DND-41 (cell line): ENCODE measurements at regions not wholly inside any gene's neighbourhood (a gene's known extent, or its start where the extent isn't known, plus 50 kb on each side); places are given as distances from the start of the nearest gene placed in this dataset.
"Not testable (repeated sequence)": the region's sequence is repeated elsewhere in the genome, so short reads cannot be mapped to it uniquely, and the experiment has no call there.

ENCODE experiments used
- ATAC-seq: fragments of 200-7000 bp; cut with Tn5 transposase; 3 replicates; pipeline ENCODE4 v1.9.1; 2021; ENCODE audit warnings: low read depth; ENCODE audit not compliant: insufficient read depth
- DNase-seq: peaks from one replicate; pipeline ENCODE4 v3.0.0-alpha.2; 2020
- H2AFZ ChIP-seq: 2 replicates; pipeline ENCODE4 v1.6.0; 2012; ENCODE audit warnings: low read depth, low read length
- H3K27ac ChIP-seq: 2 replicates; pipeline ENCODE4 v1.5.1; 2012; ENCODE audit warnings: low read length, inconsistent platforms
- H3K27me3 ChIP-seq: fragments of 200-600 bp; sonication (generic); 2 replicates; pipeline ENCODE4 v1.6.0; 2012; ENCODE audit warnings: low read length, mild to moderate bottlenecking, inconsistent platforms; ENCODE audit not compliant: insufficient read depth, poor library complexity
- H3K36me3 ChIP-seq: 2 replicates; pipeline ENCODE4 v1.5.1; 2012; ENCODE audit warnings: low read length, inconsistent platforms; ENCODE audit not compliant: insufficient read depth
- H3K4me1 ChIP-seq: 2 replicates; pipeline ENCODE4 v1.5.1; 2012; ENCODE audit warnings: mild to moderate bottlenecking, low read length; ENCODE audit not compliant: insufficient read depth
- H3K4me2 ChIP-seq: 2 replicates; pipeline ENCODE4 v1.6.0; 2012; ENCODE audit warnings: mild to moderate bottlenecking, moderate library complexity, low read length, inconsistent platforms; ENCODE audit not compliant: insufficient read depth
- H3K4me3 ChIP-seq, 2 experiments: fragments of 200-600 bp in 1 of 2; shearing (Covaris generic) in 1 of 2; 2 replicates each; pipeline ENCODE4 v1.5.1; 2012 to 2016; ENCODE audit warnings: inconsistent platforms in 2 of 2, low read length in 2 of 2, mild to moderate bottlenecking in 2 of 2, low read depth in 1 of 2, moderate library complexity in 1 of 2
- H3K79me2 ChIP-seq: 2 replicates; pipeline ENCODE4 v1.6.0; 2012; ENCODE audit warnings: low read length, inconsistent platforms; ENCODE audit not compliant: insufficient read depth
- H3K9ac ChIP-seq: 2 replicates; pipeline ENCODE4 v1.6.0; 2012; ENCODE audit warnings: low read depth, mild to moderate bottlenecking, inconsistent platforms, low read length, moderate library complexity
- H3K9me3 ChIP-seq: 2 replicates; pipeline ENCODE4 v1.5.1; 2012; ENCODE audit warnings: low read length, moderate library complexity, mild to moderate bottlenecking, inconsistent platforms; ENCODE audit not compliant: insufficient read depth, severe bottlenecking
- H4K20me1 ChIP-seq: 2 replicates; pipeline ENCODE4 v1.6.0; 2012; ENCODE audit warnings: low read length; ENCODE audit not compliant: insufficient read depth
- CTCF ChIP-seq: IDR thresholded peaks from 2 replicates; pipeline ENCODE4 v1.5.1; 2012; ENCODE audit warnings: borderline replicate concordance, low read length, moderate library complexity, mild to moderate bottlenecking; ENCODE audit not compliant: poor library complexity, severe bottlenecking; ENCODE audit errors: extremely low read depth
- EZH2 ChIP-seq: IDR thresholded peaks from 3 replicates; pipeline ENCODE4 v1.6.1; 2012; ENCODE audit warnings: borderline replicate concordance, low read depth, mild to moderate bottlenecking, moderate library complexity, low read length, inconsistent platforms; ENCODE audit not compliant: severe bottlenecking

GRCh38 chr3:72646263-72646662 lies 202.0 kb downstream of the SHQ1 start:
- Histone ChIP-seq H3K79me2 (no peaks in the 10 kb centered on the region), H3K4me3 (no peak overlapping the region), H3K9me3 (no peaks in the 10 kb centered on the region), H3K36me3 (no peaks in the 10 kb centered on the region), H3K9ac (no peak overlapping the region), H3K4me1 (no peaks in the 10 kb centered on the region), H2AFZ (no peak overlapping the region), H4K20me1 (no peaks in the 10 kb centered on the region), H3K27me3 (no peaks in the 10 kb centered on the region), H3K4me2 (no peak overlapping the region), H3K27ac (no peak overlapping the region)
- no peak for TF ChIP-seq EZH2
- no peak for ATAC-seq
- DNase-seq: no peak

- not testable (repeated sequence) for H4K20me1 ChIP-seq, H3K4me1 ChIP-seq, H3K4me3 ChIP-seq, H3K9me3 ChIP-seq, H3K27ac ChIP-seq, H3K27me3 ChIP-seq, H3K4me2 ChIP-seq, H3K79me2 ChIP-seq, H3K36me3 ChIP-seq, ATAC-seq, DNase-seq, H3K9ac ChIP-seq, H2AFZ ChIP-seq
Observed at GRCh38 chr3:72643635-72644034, 204.6 kb downstream of the SHQ1 start.

GRCh38 chr3:72641684-72642083 lies 206.6 kb downstream of the SHQ1 start:
- H3K9me3 ChIP-seq: no peaks in the 10 kb centered on the region
- H3K4me2 ChIP-seq: no peak overlapping the region
- H3K27me3 ChIP-seq: no peaks in the 10 kb centered on the region
- no peak overlapping the region for H3K27ac ChIP-seq
- H3K79me2 ChIP-seq: no peaks in the 10 kb centered on the region
- H3K4me3 ChIP-seq: no peak overlapping the region
- TF ChIP-seq CTCF: no peak
- TF ChIP-seq EZH2: no peak
- ATAC-seq: no peak
- no peaks in the 10 kb centered on the region for H3K36me3 ChIP-seq
- no peaks in the 10 kb centered on the region for H4K20me1 ChIP-seq
- H2AFZ ChIP-seq: no peak overlapping the region
- no peak for DNase-seq
- no peak overlapping the region for H3K9ac ChIP-seq
- no peaks in the 10 kb centered on the region for H3K4me1 ChIP-seq

DNA sequence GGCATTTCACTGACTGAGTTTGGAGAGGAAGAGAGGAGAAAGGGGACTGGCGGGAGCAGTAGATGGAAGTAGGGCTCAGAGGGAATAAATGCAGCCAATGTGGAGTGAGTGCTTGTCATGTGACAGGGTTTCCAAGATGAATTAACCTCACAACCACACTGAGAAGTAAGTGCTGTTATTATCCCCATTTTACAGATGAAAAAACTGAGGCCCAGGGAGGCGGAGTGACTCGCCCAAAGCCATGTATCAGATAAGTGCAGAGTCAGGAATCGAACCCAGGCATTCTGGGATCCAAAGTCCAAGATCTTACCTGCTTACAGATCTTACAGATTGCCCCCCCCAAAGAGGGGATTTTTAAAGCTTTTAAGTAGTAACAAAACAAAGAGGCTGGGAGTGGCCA lies 207.2 kb downstream of the SHQ1 start:
- no peak overlapping the region for H3K4me3 ChIP-seq
- no peaks in the 10 kb centered on the region for H3K9me3 ChIP-seq
- no peaks in the 10 kb centered on the region for H3K36me3 ChIP-seq
- no peak overlapping the region for H2AFZ ChIP-seq
- no peak overlapping the region for H3K27ac ChIP-seq
- no peaks in the 10 kb centered on the region for H3K27me3 ChIP-seq
- no peaks in the 10 kb centered on the region for H4K20me1 ChIP-seq
- no peak overlapping the region for H3K9ac ChIP-seq
- no peaks in the 10 kb centered on the region for H3K4me1 ChIP-seq
- ATAC-seq (no peak), DNase-seq (no peak)
- no peak for TF ChIP-seq CTCF
- no peak for TF ChIP-seq EZH2
- H3K79me2 ChIP-seq: no peaks in the 10 kb centered on the region
- no peak overlapping the region for H3K4me2 ChIP-seq
